IMR-90 (cell line): ENCODE measurements at regions not wholly inside any gene's neighbourhood (a gene's known extent, or its start where the extent isn't known, plus 50 kb on each side); places are given as distances from the start of the nearest gene placed in this dataset.

ENCODE experiments used
- ATAC-seq: fragments of 200-7000 bp; cut with Tn5 transposase; 2 replicates; pipeline ENCODE4 v1.9.1; 2020; ENCODE audit warnings: low read depth, mild to moderate bottlenecking, moderate library complexity
- BruUV-seq: library from RNA; stranded (reverse); fragments of 400-500 nt; replicated peaks from 2 replicates; lab custom pipeline; 2021; lab: Mats Ljungman, UMichigan
- CTCF ChIA-PET: fragments of 300-600 bp; formaldehyde crosslinking; extraction: SDS; loops from one replicate; lab custom pipeline; 2021; ENCODE audit warnings: antibody characterized with exemption; lab: Yijun Ruan, JAX
- POLR2A ChIA-PET: fragments of 300-600 bp; sonication (Branson Sonifier 250); formaldehyde crosslinking; loops from one replicate; lab custom pipeline; 2022; ENCODE audit warnings: antibody characterized with exemption; ENCODE audit not compliant: unreplicated experiment; lab: Charles Lee
- DNase-seq: peaks from one replicate; pipeline ENCODE4 v3.0.0; 2013
- H2AFZ ChIP-seq: replicated peaks from 2 replicates; pipeline ENCODE3; 2013; ENCODE audit warnings: low read length, mild to moderate bottlenecking; ENCODE audit not compliant: poor library complexity
- H2AK5ac ChIP-seq: 2 replicates; pipeline ENCODE4 v1.6.1; 2013; ENCODE audit warnings: low read depth, low read length, inconsistent platforms
- H2AK9ac ChIP-seq: replicated peaks from 2 replicates; pipeline ENCODE3; 2013; ENCODE audit warnings: mild to moderate bottlenecking, low read depth, low read length, moderate library complexity; ENCODE audit not compliant: poor library complexity
- H2BK120ac ChIP-seq: 2 replicates; pipeline ENCODE4 v1.6.1; 2013; ENCODE audit warnings: low read depth, low read length, inconsistent platforms
- H2BK15ac ChIP-seq: 3 replicates; pipeline ENCODE4 v1.6.1; 2013; ENCODE audit warnings: low read depth, low read length, inconsistent platforms
- H2BK20ac ChIP-seq: 2 replicates; pipeline ENCODE4 v1.6.1; 2013; ENCODE audit warnings: low read depth, mild to moderate bottlenecking, inconsistent platforms, low read length, moderate library complexity
- H2BK5ac ChIP-seq: 2 replicates; pipeline ENCODE4 v1.6.1; 2013; ENCODE audit warnings: mild to moderate bottlenecking, low read depth, low read length, inconsistent platforms; ENCODE audit not compliant: poor library complexity, severe bottlenecking
- H3K14ac ChIP-seq: replicated peaks from 2 replicates; pipeline ENCODE4 v1.6.1; 2013; ENCODE audit warnings: low read depth, low read length, inconsistent platforms
- H3K18ac ChIP-seq: 2 replicates; pipeline ENCODE4 v1.6.1; 2013; ENCODE audit warnings: low read depth, low read length, control low read depth
- H3K23ac ChIP-seq: 2 replicates; pipeline ENCODE4 v1.6.1; 2013; ENCODE audit warnings: low read depth, low read length, inconsistent platforms
- H3K27ac ChIP-seq: 2 replicates; pipeline ENCODE4 v1.5.1; 2013; ENCODE audit warnings: mild to moderate bottlenecking, control low read depth, low read length; ENCODE audit not compliant: insufficient read depth
- H3K27me3 ChIP-seq: 2 replicates; pipeline ENCODE4 v1.6.1; 2013; ENCODE audit warnings: low read length; ENCODE audit not compliant: control insufficient read depth, insufficient read depth
- H3K36me3 ChIP-seq: 2 replicates; pipeline ENCODE4 v1.6.1; 2013; ENCODE audit warnings: low read length, mixed read lengths; ENCODE audit not compliant: control insufficient read depth, insufficient read depth
- H3K4ac ChIP-seq: 2 replicates; pipeline ENCODE4 v1.6.1; 2013; ENCODE audit warnings: low read depth, low read length, inconsistent platforms
- H3K4me1 ChIP-seq: 2 replicates; pipeline ENCODE4 v1.6.1; 2013; ENCODE audit warnings: low read length, mixed read lengths; ENCODE audit not compliant: control insufficient read depth, insufficient read depth
- H3K4me2 ChIP-seq: 2 replicates; pipeline ENCODE4 v1.6.1; 2013; ENCODE audit warnings: low read depth, mild to moderate bottlenecking, control low read depth, low read length, moderate library complexity
- H3K4me3 ChIP-seq: 2 replicates; pipeline ENCODE4 v1.5.1; 2013; ENCODE audit warnings: low read depth, mild to moderate bottlenecking, control low read depth, low read length, moderate library complexity; ENCODE audit not compliant: insufficient read depth
- H3K56ac ChIP-seq: 2 replicates; pipeline ENCODE4 v1.6.1; 2013; ENCODE audit warnings: low read length, inconsistent platforms; ENCODE audit not compliant: insufficient read depth; ENCODE audit errors: extremely low read depth
- H3K79me1 ChIP-seq, 2 experiments: 2 replicates each; pipeline ENCODE4 v1.6.1; 2013; ENCODE audit warnings: low read length in 2 of 2, inconsistent platforms in 1 of 2, low read depth in 1 of 2
- H3K9ac ChIP-seq: 2 replicates; pipeline ENCODE4 v1.6.1; 2013; ENCODE audit warnings: low read depth, low read length, control low read depth
- H3K9me1 ChIP-seq: 2 replicates; pipeline ENCODE4 v1.6.1; 2013; ENCODE audit warnings: low read length, inconsistent platforms; ENCODE audit not compliant: insufficient read depth
- H3K9me3 ChIP-seq: 2 replicates; pipeline ENCODE4 v1.6.1; 2013; ENCODE audit warnings: low read length; ENCODE audit not compliant: control insufficient read depth, insufficient read depth
- H4K20me1 ChIP-seq: 2 replicates; pipeline ENCODE4 v1.6.1; 2013; ENCODE audit warnings: low read length, inconsistent platforms; ENCODE audit not compliant: insufficient read depth
- H4K5ac ChIP-seq: 2 replicates; pipeline ENCODE4 v1.6.1; 2013; ENCODE audit warnings: mild to moderate bottlenecking, low read depth, low read length, control low read depth
- H4K8ac ChIP-seq, 2 experiments: 2 replicates each; pipeline ENCODE4 v1.6.1; 2013; ENCODE audit warnings: low read depth in 2 of 2, low read length in 2 of 2, control low read depth in 1 of 2, inconsistent platforms in 1 of 2
- H4K91ac ChIP-seq: 2 replicates; pipeline ENCODE4 v1.6.1; 2013; ENCODE audit warnings: low read depth, low read length, inconsistent platforms; ENCODE audit not compliant: insufficient read depth
- CHD1 ChIP-seq: IDR thresholded peaks from 2 replicates; pipeline ENCODE4 v1.6.1; 2012; ENCODE audit warnings: low read depth, low read length, improper control_type of control experiment
- RAD21 ChIP-seq: IDR thresholded peaks from 2 replicates; pipeline ENCODE4 v1.6.1; 2012; ENCODE audit warnings: low read length, improper control_type of control experiment
- WGBS, 2 experiments: methylation state at CpG; one replicate each; pipeline versions ENCODE4 v1.1.5 to v1.1.7; 2013; ENCODE audit warnings: missing lambda C conversion rate in 2 of 2; ENCODE audit not compliant: insufficient read length in 1 of 2; ENCODE audit errors: extremely low coverage in 2 of 2; 5-methylcytosine and 5-hydroxymethylcytosine counted together
- dilution Hi-C: fragments of 300-500 bp; cut with HindIII; formaldehyde crosslinking; loops from one replicate; pipeline ENCODE4 v1.14.3; 2018; ENCODE audit warnings: low sequenced_read_pairs; ENCODE audit not compliant: unreplicated experiment
- in situ Hi-C: fragments of 300-500 bp; cut with MboI; formaldehyde crosslinking; loops from 3 replicates; pipeline ENCODE4 v1.14.3; 2019; ENCODE audit warnings: low sequenced_read_pairs, inconsistent platforms, mixed read lengths
- intact Hi-C: fragments of 100-400 bp; cut with micrococcal nuclease; formaldehyde crosslinking; loops from 2 replicates; pipeline ENCODE4 v1.10.0; 2022
- TF ChIP-seq, protein P1 (sequence below): fragments of 150-350 bp; IDR thresholded peaks from 2 replicates; pipeline ENCODE4 v1.6.1; 2016; ENCODE audit warnings: low read depth, mild to moderate bottlenecking, low read length, moderate library complexity, borderline replicate concordance

DNA sequence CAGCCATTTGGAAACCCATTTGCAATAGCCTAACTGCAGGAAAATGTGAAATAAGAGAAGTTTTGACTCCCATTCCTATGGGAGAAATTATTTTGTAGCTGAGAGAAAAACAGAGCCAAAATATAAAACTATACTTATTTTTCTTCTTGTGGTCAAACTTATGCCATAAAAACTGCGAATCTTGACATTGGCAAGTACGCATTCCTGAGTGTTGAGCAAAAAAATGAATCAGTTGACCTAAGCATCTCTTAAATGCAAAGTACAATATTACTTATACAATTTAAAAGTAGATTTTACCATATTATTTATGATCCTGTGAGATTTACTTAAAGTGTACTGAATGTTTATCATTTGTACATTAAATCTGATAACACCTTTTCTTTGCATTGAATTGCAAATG, 50.1 kb upstream of the CMC1 start:
- no TSS peak for BruUV-seq

More for the DNA sequence above, 50.1 kb upstream of the CMC1 start:
- Histone ChIP-seq H4K8ac (no peak overlapping the region), H3K56ac (no peak overlapping the region), H2BK20ac (no peak overlapping the region), H3K9ac (no peak overlapping the region), H3K79me1 (no peaks in the 10 kb centered on the region), H3K9me3 (no peaks in the 10 kb centered on the region), H3K9me1 (no peaks in the 10 kb centered on the region), H3K4me2 (no peak overlapping the region), H2BK15ac (no peak overlapping the region), H2AK9ac (no peak overlapping the region), H3K27me3 (no peaks in the 10 kb centered on the region), H4K20me1 (no peaks in the 10 kb centered on the region), H3K23ac (no peak overlapping the region), H3K4ac (no peak overlapping the region), H2BK120ac (no peak overlapping the region), H3K14ac (no peak overlapping the region), H3K27ac (no peak overlapping the region), H4K5ac (no peak overlapping the region), H2BK5ac (no peak overlapping the region), H3K36me3 (no peaks in the 10 kb centered on the region), H2AK5ac (no peak overlapping the region), H2AFZ (no peak overlapping the region), H3K4me3 (no peak overlapping the region), H3K18ac (no peak overlapping the region), H4K91ac (no peak overlapping the region), H3K4me1 (no peaks in the 10 kb centered on the region)
- in situ Hi-C loops (no loop called here), dilution Hi-C loops (no loop called here), intact Hi-C loops (no loop called here)
- no peak for ATAC-seq
- CTCF ChIA-PET, result no interaction called here
- WGBS, 2 experiments, result no CpG with 5 or more reads among the region's 2 CpGs
- DNase-seq, result no peak
- POLR2A ChIA-PET, result no interaction called here
- TF ChIP-seq RAD21 (no peak), CHD1 (no peak)
- TF ChIP-seq, protein P1, sequence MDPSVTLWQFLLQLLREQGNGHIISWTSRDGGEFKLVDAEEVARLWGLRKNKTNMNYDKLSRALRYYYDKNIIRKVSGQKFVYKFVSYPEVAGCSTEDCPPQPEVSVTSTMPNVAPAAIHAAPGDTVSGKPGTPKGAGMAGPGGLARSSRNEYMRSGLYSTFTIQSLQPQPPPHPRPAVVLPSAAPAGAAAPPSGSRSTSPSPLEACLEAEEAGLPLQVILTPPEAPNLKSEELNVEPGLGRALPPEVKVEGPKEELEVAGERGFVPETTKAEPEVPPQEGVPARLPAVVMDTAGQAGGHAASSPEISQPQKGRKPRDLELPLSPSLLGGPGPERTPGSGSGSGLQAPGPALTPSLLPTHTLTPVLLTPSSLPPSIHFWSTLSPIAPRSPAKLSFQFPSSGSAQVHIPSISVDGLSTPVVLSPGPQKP, result no peak
